Activated T-helper 2 cell treated with anti-CD3 and anti-CD28 coated beads, Interferon-gamma antibody, Interleukin-2, Interleukin-4, amounts not matched to agents 10 μg/mL and 5 μg/mL and 100 μg/mL, durations not matched to agents 14 hours and 24 hours and 36 hours (primary cell): ENCODE measurements at regions not wholly inside any gene's neighbourhood (a gene's known extent, or its start where the extent isn't known, plus 50 kb on each side); places are given as distances from the start of the nearest gene placed in this dataset.
"Not testable (repeated sequence)": the region's sequence is repeated elsewhere in the genome, so short reads cannot be mapped to it uniquely, and the experiment has no call there.

Source experiments
- DNase-seq: peaks from one replicate; pipeline ENCODE4 v3.0.0; 2021; ENCODE audit warnings: low spot score
- H3K27ac Mint-ChIP-seq: one replicate; pipeline ENCODE4 v1.8.0; 2021; ENCODE audit warnings: mixed read lengths
- H3K27me3 Mint-ChIP-seq: one replicate; pipeline ENCODE4 v1.8.0; 2021; ENCODE audit warnings: low read depth, mixed read lengths
- H3K36me3 Mint-ChIP-seq: one replicate; pipeline ENCODE4 v1.8.0; 2021; ENCODE audit warnings: low read depth, mixed read lengths
- H3K4me1 Mint-ChIP-seq: one replicate; pipeline ENCODE4 v1.8.0; 2021; ENCODE audit warnings: low read depth, mixed read lengths
- H3K4me3 Mint-ChIP-seq: one replicate; pipeline ENCODE4 v1.8.0; 2021; ENCODE audit warnings: low read depth, mild to moderate bottlenecking, moderate library complexity, mixed read lengths
- H3K9me3 Mint-ChIP-seq: one replicate; pipeline ENCODE4 v1.8.0; 2021; ENCODE audit warnings: mixed read lengths
- intact Hi-C: fragments of 100-400 bp; cut with micrococcal nuclease; formaldehyde crosslinking; loops from one replicate; pipeline ENCODE4 v1.15.1; 2023

- H3K4me3 Mint-ChIP-seq, DNase-seq, H3K27me3 Mint-ChIP-seq, intact Hi-C loops, H3K27ac Mint-ChIP-seq: not testable (repeated sequence)
- peaks cover 25% of the 10 kb centered on the region for H3K9me3 Mint-ChIP-seq
- H3K36me3 Mint-ChIP-seq, result peaks cover 79% of the 10 kb centered on the region
- peaks cover 10% of the 10 kb centered on the region for H3K4me1 Mint-ChIP-seq
These were observed 58.6 kb upstream of the CSNK1E start for GRCh38 chr22:38375784-38376183.

- H3K4me3 Mint-ChIP-seq, H3K27ac Mint-ChIP-seq, H3K27me3 Mint-ChIP-seq, DNase-seq, intact Hi-C loops: not testable (repeated sequence)
- Mint-ChIP-seq H3K4me1 (peaks cover 10% of the 10 kb centered on the region), H3K9me3 (peaks cover 25% of the 10 kb centered on the region), H3K36me3 (peaks cover 71% of the 10 kb centered on the region)
These were observed 57.8 kb upstream of the CSNK1E start for GRCh38 chr22:38375005-38375404.

- Mint-ChIP-seq H3K9me3 (peaks cover 25% of the 10 kb centered on the region), H3K4me1 (peaks cover 13% of the 10 kb centered on the region), H3K36me3 (peaks cover 69% of the 10 kb centered on the region), H3K27ac (peak overlapping the region; percentile 45)
- intact Hi-C loops, H3K4me3 Mint-ChIP-seq, DNase-seq, H3K27me3 Mint-ChIP-seq: not testable (repeated sequence)
These were observed 57.2 kb upstream of the CSNK1E start for GRCh38 chr22:38374433-38374831.

- intact Hi-C loops, H3K4me3 Mint-ChIP-seq, DNase-seq, H3K27ac Mint-ChIP-seq, H3K27me3 Mint-ChIP-seq: not testable (repeated sequence)
- H3K4me1 Mint-ChIP-seq, result peaks cover 13% of the 10 kb centered on the region
- H3K9me3 Mint-ChIP-seq, result peaks cover 25% of the 10 kb centered on the region
- H3K36me3 Mint-ChIP-seq, result peaks cover 69% of the 10 kb centered on the region
These were observed 56.7 kb upstream of the CSNK1E start for GRCh38 chr22:38373783-38374432.

GRCh38 chr22:38372665-38373064, 55.4 kb upstream of the CSNK1E start:
- peaks cover 13% of the 10 kb centered on the region for H3K4me1 Mint-ChIP-seq
- H3K4me3 Mint-ChIP-seq, H3K27ac Mint-ChIP-seq, intact Hi-C loops, DNase-seq, H3K27me3 Mint-ChIP-seq: not testable (repeated sequence)
- peaks cover 60% of the 10 kb centered on the region for H3K36me3 Mint-ChIP-seq
- peaks cover 25% of the 10 kb centered on the region for H3K9me3 Mint-ChIP-seq

GRCh38 chr22:38370490-38370889, 53.3 kb upstream of the CSNK1E start:
- H3K4me3 Mint-ChIP-seq, intact Hi-C loops, H3K27ac Mint-ChIP-seq, H3K4me1 Mint-ChIP-seq, DNase-seq, H3K27me3 Mint-ChIP-seq: not testable (repeated sequence)
- H3K9me3 Mint-ChIP-seq, result peaks cover 25% of the 10 kb centered on the region
- H3K36me3 Mint-ChIP-seq, result peaks cover 61% of the 10 kb centered on the region

- H3K4me3 Mint-ChIP-seq, H3K4me1 Mint-ChIP-seq, DNase-seq, H3K27ac Mint-ChIP-seq, intact Hi-C loops, H3K27me3 Mint-ChIP-seq: not testable (repeated sequence)
- H3K36me3 Mint-ChIP-seq, result peaks cover 60% of the 10 kb centered on the region
- peaks cover 25% of the 10 kb centered on the region for H3K9me3 Mint-ChIP-seq
These were observed 51.9 kb upstream of the CSNK1E start for GRCh38 chr22:38369132-38369531.
